ENCODE measurements at regions not wholly inside any gene's neighbourhood (a gene's known extent, or its start where the extent isn't known, plus 50 kb on each side); places are given as distances from the start of the nearest gene placed in this dataset.

GRCh38 chr6:105608711-105609374 is 206.0 kb upstream of the PREP start:
- peak; percentile 87 for DNase-seq (ENCODE audit: low spot score)

DNA sequence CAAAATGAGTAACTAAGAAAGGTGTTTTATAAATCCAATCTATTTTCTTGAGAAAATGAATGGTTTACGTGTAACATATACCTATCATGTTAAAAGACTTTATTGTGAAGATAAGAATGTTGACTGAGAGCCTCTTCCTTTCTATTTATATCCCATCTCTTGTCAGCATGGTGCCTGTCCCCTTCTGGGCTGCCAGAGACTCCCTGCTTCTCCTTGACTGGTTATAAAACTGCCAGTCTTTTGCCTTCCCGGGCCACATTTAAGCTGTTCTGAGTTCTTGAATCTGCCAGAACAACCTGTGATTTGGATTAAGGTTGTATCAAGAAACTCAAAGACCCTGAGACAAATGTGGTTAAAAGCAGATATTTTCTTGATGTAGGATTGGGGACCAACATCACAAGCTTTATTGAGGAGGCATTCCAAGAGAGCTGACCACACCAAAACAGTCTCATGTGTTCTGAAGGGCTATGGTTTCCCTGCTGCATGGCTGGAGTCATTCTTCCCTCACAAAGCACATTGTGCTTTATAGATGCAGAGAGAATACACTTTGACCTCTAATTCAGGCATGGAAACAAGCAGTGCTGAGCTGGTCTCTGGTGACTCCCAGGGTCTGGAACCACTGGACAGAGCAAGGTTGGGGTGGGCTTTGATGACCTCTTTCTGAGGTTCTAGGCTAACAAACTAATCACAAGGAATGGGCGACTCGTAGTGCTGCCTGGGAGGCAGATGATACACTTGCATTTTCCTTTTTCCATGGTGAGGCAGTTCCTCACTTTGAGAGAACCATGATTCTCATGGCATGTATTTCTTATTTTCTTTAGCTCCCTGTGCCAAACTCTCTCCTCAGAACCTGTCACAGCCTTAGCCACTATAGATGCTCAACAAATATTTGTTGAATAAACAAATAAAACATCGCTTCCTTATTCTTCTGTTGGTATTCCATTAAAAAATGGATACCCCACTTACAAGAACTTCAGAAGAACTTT is 205.0 kb upstream of the PREP start:
- DNase-seq (ENCODE audit: low spot score): peak; percentile 27

GRCh38 chr6:105606831-105607463 is 204.1 kb upstream of the PREP start:
- DNase-seq (ENCODE audit: low spot score): peak; percentile 85

DNA sequence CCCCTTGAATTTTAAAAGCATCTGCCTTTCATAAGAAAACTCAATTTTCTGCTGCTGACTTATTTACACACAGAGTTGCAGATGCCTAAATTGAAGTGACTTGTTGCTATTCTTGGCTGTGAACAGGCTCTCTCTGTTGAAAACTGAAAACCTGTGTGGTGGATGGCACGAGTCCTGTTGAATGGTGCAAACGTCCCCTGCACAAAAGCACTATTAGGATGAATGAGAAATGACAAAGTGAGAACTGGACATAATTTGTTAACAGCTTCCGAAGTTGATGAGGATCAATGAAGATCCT is 201.7 kb upstream of the PREP start:
- no peak for DNase-seq (ENCODE audit: low spot score)

DNA sequence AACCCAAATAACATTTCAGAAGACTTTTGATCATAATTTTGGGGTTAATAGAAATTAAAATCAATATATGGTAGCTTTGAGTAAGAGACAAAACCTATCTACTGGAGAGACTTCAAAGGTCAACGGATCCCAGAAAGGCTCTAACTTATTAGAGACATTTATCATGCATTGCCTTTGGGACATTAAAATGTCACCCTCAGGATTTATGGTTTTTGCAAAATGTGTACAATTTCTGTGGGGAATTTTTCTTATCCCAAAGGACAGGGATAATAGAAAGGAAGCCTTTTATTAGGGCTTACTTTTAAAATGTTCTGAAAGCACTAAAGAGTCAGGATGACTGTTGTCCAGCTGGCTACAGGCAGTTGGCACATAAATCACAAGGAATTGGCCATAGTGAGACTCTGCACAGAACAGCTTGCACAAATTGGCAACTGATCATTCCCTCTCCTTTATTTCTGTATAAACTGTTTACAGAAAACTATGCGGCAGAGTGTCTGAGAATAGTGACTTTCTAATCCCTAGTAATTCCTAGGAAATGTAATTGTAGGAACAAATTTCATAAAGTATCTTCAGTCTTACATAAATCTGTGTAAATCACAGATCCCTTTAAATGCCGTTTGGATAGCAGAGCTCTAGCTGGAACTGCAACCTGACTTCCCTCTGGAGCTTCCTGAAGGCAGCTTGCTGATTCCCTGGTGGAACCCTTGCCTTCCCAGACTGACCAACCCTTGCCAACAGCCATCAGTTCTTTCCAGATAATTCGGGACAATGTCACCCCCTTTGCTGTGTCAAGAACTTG is 201.1 kb upstream of the PREP start:
- DNase-seq (ENCODE audit: low spot score): no peak

DNA sequence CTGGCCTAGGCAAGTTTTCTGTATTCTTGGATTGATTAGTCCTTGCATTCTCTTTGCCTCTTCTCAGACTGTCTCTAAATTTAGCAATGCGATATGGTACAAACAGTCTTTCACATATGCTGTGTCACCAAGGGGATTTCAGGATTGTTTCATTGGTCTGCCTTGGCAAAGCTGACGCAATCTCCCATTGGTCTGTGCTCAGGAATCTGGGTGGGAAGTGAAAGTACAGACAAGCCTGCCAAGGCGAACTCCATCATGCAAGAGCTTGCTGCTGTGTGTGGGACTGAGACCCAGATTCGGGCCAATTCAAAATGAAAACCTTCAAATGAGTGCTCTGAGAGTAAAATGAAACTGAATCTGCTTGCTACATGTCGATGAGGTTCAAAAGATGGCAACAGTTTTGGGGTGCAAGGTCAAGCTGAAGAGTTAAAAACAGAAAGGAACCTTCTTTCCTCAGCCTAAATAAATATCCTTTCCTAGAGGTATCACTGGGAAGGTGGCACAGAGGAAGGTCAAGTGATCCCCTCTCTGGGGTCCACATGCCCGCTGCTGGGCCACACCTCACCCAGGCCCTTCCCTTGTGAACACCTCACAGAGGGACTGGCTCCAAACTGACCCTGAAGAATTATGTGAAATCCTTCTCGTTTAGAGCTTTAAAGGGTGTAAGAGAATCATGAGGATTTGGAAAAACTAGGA is 198.8 kb upstream of the PREP start:
- DNase-seq (ENCODE audit: low spot score): peak; percentile 72

GRCh38 chr6:105600336-105601260 is 197.7 kb upstream of the PREP start:
- DNase-seq (ENCODE audit: low spot score): no peak

GRCh38 chr6:105598264-105598663 is 195.4 kb upstream of the PREP start:
- DNase-seq (ENCODE audit: low spot score): no peak

- peak; percentile 97 for DNase-seq (ENCODE audit: low spot score)
These were observed 193.4 kb upstream of the PREP start for GRCh38 chr6:105596284-105596755.

DNA sequence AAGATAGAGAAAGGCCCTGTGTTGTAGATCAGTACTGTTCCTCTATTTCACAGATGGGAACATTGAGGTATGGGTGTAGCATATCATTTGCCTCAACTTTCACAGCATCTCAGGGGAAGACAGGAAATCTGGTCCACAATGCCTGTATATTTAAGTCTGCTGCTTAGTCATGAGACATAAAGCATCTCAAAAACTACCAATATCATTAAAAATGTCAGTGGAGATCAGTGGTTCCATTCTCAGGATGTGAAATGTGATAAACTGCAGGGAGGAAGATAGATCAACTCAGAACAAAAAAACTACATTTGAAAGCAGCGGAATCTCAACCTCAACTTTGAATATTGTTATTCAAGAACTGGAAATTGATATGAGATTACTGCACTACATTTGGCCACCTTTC is 192.9 kb upstream of the PREP start:
- DNase-seq (ENCODE audit: low spot score): no peak

DNA sequence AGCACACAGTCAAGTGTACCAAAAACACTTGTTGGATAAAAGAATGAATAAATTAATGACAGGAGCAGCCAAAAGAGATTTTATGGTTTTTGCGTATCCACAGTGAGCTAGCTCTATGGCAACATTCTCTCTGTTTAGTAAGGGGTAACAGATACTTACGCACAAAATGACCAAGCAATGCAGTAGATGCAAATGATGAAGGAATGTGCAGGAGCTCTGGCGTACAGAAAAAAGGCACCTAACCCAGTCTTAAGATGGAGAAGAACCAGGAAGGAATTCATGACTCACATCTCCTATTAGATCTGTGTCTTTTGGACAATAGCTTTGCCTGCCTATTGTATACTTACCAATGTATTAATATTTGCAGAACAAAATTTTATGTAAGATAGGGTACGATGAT is 191.9 kb upstream of the PREP start:
- peak; percentile 51 for DNase-seq (ENCODE audit: low spot score)

- DNase-seq (ENCODE audit: low spot score): no peak
These were observed 191.2 kb upstream of the PREP start for GRCh38 chr6:105593805-105594671.

DNA sequence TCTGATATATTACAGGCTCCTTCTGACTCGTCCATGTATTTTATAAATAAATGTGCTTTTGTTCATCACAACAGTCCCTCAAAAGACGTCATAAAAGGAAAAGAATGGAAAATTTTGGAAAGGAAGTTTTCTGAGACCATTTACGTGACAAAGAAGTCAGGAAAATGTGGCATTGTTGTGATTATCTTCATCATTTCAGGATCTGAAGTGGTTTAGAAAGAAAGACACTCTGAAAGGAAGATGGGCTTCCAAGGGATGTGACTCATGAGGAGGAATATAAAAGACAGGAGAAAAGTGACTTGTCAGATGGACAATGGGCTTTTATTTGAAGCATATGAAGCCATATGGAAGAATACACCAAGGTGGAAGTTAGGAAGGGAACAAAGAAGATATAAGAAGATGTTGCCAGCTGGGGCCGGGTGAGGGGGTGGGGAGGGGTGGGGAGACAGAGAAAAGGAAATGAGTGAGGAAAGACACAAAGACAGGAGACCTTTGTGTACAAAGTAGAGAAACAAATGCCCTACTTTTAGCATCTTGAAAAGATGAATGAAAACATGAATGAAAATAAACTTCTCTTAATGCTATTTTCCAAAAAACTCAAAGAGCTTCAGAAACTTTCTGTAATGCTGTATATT is 190.3 kb upstream of the PREP start:
- DNase-seq (ENCODE audit: low spot score): peak; percentile 39

- DNase-seq (ENCODE audit: low spot score): peak; percentile 87
These were observed 189.4 kb upstream of the PREP start for GRCh38 chr6:105592329-105592728.

DNA sequence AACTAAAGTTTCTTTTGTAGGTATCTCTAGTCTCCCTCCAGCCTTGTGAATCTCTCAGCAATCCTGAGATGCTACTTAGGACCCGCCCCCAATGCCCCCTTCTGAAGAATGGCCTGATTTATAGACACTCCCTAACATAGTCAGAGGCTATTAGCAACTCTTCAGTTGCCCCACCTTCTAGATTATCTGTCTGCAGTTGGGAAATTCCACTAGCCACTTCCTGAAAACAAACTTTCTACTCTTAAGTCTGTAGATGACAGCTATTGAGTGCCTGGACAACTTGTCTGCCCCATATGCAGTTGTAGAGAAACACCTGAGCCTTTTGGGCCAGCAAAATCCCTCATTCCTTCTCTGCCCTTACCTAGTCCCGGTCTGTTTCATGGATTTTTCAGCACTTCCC is 188.2 kb upstream of the PREP start:
- peak; percentile 61 for DNase-seq (ENCODE audit: low spot score)

GRCh38 chr6:105588123-105588710 is 185.3 kb upstream of the PREP start:
- no peak for DNase-seq (ENCODE audit: low spot score)

- peak; percentile 52 for DNase-seq (ENCODE audit: low spot score)
These were observed 184.7 kb upstream of the PREP start for GRCh38 chr6:105587349-105588122.

Data from kidney tubule cell (primary cell).